RWPE1 (cell line): ENCODE measurements at regions not wholly inside any gene's neighbourhood (a gene's known extent, or its start where the extent isn't known, plus 50 kb on each side); places are given as distances from the start of the nearest gene placed in this dataset.

ENCODE experiments used
- CTCF ChIA-PET: fragments of 350-600 bp; sonication (Branson Sonifier 250); formaldehyde crosslinking; extraction: SDS; loops from one replicate; lab custom pipeline; 2021; lab: Yijun Ruan, JAX
- POLR2A ChIA-PET: fragments of 400-600 bp; formaldehyde crosslinking; extraction: SDS; loops from one replicate; lab custom pipeline; 2020; ENCODE audit warnings: antibody characterized with exemption; ENCODE audit not compliant: low non-redundant PET; lab: Yijun Ruan, JAX
- DNase-seq: peaks from one replicate; pipeline ENCODE4 v3.0.0; 2012; ENCODE audit warnings: low spot score
- H3K27ac ChIP-seq: fragments of 450-650 bp; 2 replicates; pipeline ENCODE4 v1.5.1; 2017
- TF ChIP-seq, protein P1 (sequence below): fragments of 450-650 bp; conservative IDR thresholded peaks from 2 replicates; pipeline ENCODE4 v1.5.1; 2017; ENCODE audit warnings: low read depth, mild to moderate bottlenecking

DNA sequence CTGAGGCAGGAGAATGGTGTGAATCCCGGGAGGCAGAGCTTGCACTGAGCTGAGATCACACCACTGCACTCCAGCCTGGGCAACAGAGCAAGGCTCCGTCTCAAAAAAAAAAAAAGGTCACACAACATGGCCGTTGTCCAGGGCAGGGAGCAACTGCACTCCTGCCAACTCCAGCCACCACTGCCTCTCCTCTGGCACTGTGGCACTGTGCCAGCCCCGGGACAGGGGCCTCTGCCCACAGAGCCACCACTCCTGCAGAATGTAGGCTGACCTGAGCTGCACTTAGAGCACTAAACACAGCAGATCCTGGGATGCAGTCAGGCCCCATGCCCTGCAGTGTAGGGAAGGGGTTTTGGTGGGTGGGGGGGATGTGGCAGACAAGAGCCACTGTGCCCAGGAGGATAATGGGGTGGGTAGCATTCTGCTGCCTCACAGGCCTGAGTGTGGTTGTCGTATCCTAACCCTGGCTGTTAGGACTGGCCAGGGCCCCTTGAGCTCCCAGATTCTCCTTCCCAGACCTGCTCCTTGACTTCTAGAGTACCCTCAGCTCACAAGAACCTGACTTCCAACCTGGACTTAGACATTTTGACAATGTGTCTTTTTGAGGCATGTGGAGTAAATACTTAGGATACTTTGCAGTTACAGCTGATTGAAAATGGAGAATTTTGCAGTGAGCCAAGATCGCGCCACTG lies 69.4 kb upstream of the SH3RF3 start:
- no peak overlapping the region for H3K27ac ChIP-seq
- CTCF ChIA-PET, result interaction anchor here (0.7 kb wide), 1 partner anchor 330 kb away, joined by 3 read pairs; no protein-coding TSS in a partner anchor
- DNase-seq, result no peak
- TF ChIP-seq, protein P1, sequence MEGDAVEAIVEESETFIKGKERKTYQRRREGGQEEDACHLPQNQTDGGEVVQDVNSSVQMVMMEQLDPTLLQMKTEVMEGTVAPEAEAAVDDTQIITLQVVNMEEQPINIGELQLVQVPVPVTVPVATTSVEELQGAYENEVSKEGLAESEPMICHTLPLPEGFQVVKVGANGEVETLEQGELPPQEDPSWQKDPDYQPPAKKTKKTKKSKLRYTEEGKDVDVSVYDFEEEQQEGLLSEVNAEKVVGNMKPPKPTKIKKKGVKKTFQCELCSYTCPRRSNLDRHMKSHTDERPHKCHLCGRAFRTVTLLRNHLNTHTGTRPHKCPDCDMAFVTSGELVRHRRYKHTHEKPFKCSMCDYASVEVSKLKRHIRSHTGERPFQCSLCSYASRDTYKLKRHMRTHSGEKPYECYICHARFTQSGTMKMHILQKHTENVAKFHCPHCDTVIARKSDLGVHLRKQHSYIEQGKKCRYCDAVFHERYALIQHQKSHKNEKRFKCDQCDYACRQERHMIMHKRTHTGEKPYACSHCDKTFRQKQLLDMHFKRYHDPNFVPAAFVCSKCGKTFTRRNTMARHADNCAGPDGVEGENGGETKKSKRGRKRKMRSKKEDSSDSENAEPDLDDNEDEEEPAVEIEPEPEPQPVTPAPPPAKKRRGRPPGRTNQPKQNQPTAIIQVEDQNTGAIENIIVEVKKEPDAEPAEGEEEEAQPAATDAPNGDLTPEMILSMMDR, result no peak
- POLR2A ChIA-PET, result no interaction called here

- no peak for DNase-seq
- H3K27ac ChIP-seq, result no peak overlapping the region
- TF ChIP-seq, protein P1, result no peak
- ChIA-PET POLR2A (no interaction called here), CTCF (interaction anchor here (0.5 to 1.2 kb wide), 2 partner anchors 70 to 246 kb away, joined by 3 to 4 read pairs; partner anchors contain the start of gene EDAR)
Observed at GRCh38 chr2:109058802-109059201, 69.8 kb upstream of the EDAR start.

- TF ChIP-seq, protein P1, result no peak
- POLR2A ChIA-PET, result no interaction called here
- H3K27ac ChIP-seq, result no peak overlapping the region
- CTCF ChIA-PET, result interaction anchor here (1.2 to 1.3 kb wide), 2 partner anchors 70 to 130 kb away, joined by 3 to 4 read pairs; partner anchors contain the start of gene EDAR
- DNase-seq, result no peak
Observed at GRCh38 chr2:109058191-109058632, 69.2 kb upstream of the EDAR start.

DNA sequence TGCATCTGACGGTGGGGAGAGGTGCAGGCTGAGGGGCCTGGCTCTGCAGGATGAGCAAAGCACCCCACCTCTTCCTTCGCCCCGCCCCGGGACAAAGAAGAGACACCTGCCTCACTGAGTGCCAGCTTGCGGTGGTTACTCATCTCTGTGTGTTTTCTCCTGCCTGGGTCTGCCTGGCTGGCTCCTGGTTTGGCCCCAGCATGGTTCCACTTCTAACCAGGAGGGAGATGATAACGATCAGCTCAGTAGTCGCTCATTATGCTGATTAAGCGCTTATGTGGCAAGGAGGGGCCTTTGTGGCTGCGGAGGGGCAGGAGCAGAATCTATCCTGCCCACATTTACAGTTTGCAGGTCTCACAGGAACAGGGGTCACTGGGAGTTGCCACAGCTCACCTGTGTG lies 68.7 kb upstream of the EDAR start:
- no peak for DNase-seq
- TF ChIP-seq, protein P1, result no peak
- CTCF ChIA-PET, result interaction anchor here (1.2 to 1.3 kb wide), 2 partner anchors 69 to 129 kb away, joined by 3 to 4 read pairs; partner anchors contain the start of gene EDAR
- POLR2A ChIA-PET, result no interaction called here
- no peak overlapping the region for H3K27ac ChIP-seq

GRCh38 chr2:109055435-109055834 lies 66.4 kb upstream of the EDAR start:
- POLR2A ChIA-PET, result no interaction called here
- no peak for DNase-seq
- no peak overlapping the region for H3K27ac ChIP-seq
- CTCF ChIA-PET, result no interaction called here
- TF ChIP-seq, protein P1, result no peak

DNA sequence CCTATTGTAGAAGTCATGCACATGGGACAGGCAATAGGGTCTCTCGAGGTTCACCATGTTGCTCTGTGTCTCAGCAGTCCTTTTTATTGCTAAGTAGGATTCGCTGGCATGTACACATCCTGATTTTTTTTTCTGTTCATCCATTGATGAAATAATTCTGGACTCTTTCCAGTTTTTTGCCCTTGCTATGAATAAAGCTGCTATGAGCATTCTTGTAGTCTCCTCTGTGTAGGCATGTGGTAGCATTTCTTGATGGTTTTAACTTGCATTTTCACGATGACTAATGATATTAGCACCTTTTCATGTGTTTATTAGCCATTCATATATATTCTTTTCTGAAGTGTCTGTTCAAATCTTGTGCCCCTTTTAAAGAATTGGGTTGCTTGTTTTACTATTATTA lies 65.8 kb upstream of the EDAR start:
- TF ChIP-seq, protein P1, result no peak
- ChIA-PET CTCF (interaction anchor here (0.5 to 0.6 kb wide), 2 partner anchors 418 to 471 kb away, joined by 3 read pairs; no protein-coding TSS in a partner anchor), POLR2A (interaction anchor here (0.7 kb wide), 1 partner anchor 66 kb away, joined by 11 read pairs; no protein-coding TSS in a partner anchor)
- DNase-seq, result peak; percentile 42
- no peak overlapping the region for H3K27ac ChIP-seq
